ENCODE measurements at regions not wholly inside any gene's neighbourhood (a gene's known extent, or its start where the extent isn't known, plus 50 kb on each side); places are given as distances from the start of the nearest gene placed in this dataset.

GRCh38 chr1:228975238-228975907 is 240.1 kb downstream of the RHOU start:
- WGBS, result 94% methylated on average over 8 of the region's 8 CpGs
- no peak for DNase-seq (ENCODE audit: extremely low spot score)
- H3K27ac ChIP-seq (ENCODE audit: low read depth), result no peak overlapping the region
- no peaks in the 10 kb centered on the region for H3K36me3 ChIP-seq (ENCODE audit: insufficient read depth)
- H3K4me1 ChIP-seq (ENCODE audit: insufficient read depth), result no peaks in the 10 kb centered on the region
- H3K4me3 ChIP-seq (ENCODE audit: low read depth, low read length), result no peak overlapping the region

- Histone ChIP-seq H3K36me3 (ENCODE audit: insufficient read depth) (no peaks in the 10 kb centered on the region), H3K4me1 (ENCODE audit: insufficient read depth) (no peaks in the 10 kb centered on the region), H3K4me3 (ENCODE audit: low read depth, low read length) (no peak overlapping the region), H3K27ac (ENCODE audit: low read depth) (no peak overlapping the region)
- DNase-seq (ENCODE audit: extremely low spot score), result no peak
- WGBS, result 87% methylated on average over 6 of the region's 6 CpGs
Measured at GRCh38 chr1:228976316-228976715, 241.0 kb downstream of the RHOU start.

GRCh38 chr1:228977307-228977706 is 242.0 kb downstream of the RHOU start:
- DNase-seq (ENCODE audit: extremely low spot score), result no peak
- Histone ChIP-seq H3K27ac (ENCODE audit: low read depth) (no peak overlapping the region), H3K4me1 (ENCODE audit: insufficient read depth) (no peaks in the 10 kb centered on the region), H3K36me3 (ENCODE audit: insufficient read depth) (no peaks in the 10 kb centered on the region), H3K4me3 (ENCODE audit: low read depth, low read length) (no peak overlapping the region)
- 87% methylated on average over 8 of the region's 8 CpGs for WGBS

GRCh38 chr1:228977741-228978140 is 242.5 kb downstream of the RHOU start:
- no peak for DNase-seq (ENCODE audit: extremely low spot score)
- H3K36me3 ChIP-seq (ENCODE audit: insufficient read depth), result no peaks in the 10 kb centered on the region
- H3K4me1 ChIP-seq (ENCODE audit: insufficient read depth), result no peaks in the 10 kb centered on the region
- no peak overlapping the region for H3K27ac ChIP-seq (ENCODE audit: low read depth)
- WGBS, result 97% methylated on average over 3 of the region's 3 CpGs
- H3K4me3 ChIP-seq (ENCODE audit: low read depth, low read length), result no peak overlapping the region

- no peak overlapping the region for H3K4me3 ChIP-seq (ENCODE audit: low read depth, low read length)
- WGBS, result 44% methylated on average over 14 of the region's 14 CpGs
- no peaks in the 10 kb centered on the region for H3K4me1 ChIP-seq (ENCODE audit: insufficient read depth)
- no peaks in the 10 kb centered on the region for H3K36me3 ChIP-seq (ENCODE audit: insufficient read depth)
- DNase-seq (ENCODE audit: extremely low spot score), result no peak
- no peak overlapping the region for H3K27ac ChIP-seq (ENCODE audit: low read depth)
Measured at GRCh38 chr1:228978484-228979324, 243.4 kb downstream of the RHOU start.

GRCh38 chr1:228979325-228979699 is 244.0 kb downstream of the RHOU start:
- no peak for DNase-seq (ENCODE audit: extremely low spot score)
- no peaks in the 10 kb centered on the region for H3K4me1 ChIP-seq (ENCODE audit: insufficient read depth)
- no peak overlapping the region for H3K4me3 ChIP-seq (ENCODE audit: low read depth, low read length)
- WGBS, result 90% methylated on average over 7 of the region's 7 CpGs
- H3K36me3 ChIP-seq (ENCODE audit: insufficient read depth), result no peaks in the 10 kb centered on the region
- H3K27ac ChIP-seq (ENCODE audit: low read depth), result no peak overlapping the region

- 97% methylated on average over 6 of the region's 6 CpGs for WGBS
- Histone ChIP-seq H3K4me3 (ENCODE audit: low read depth, low read length) (no peak overlapping the region), H3K4me1 (ENCODE audit: insufficient read depth) (no peaks in the 10 kb centered on the region), H3K36me3 (ENCODE audit: insufficient read depth) (no peaks in the 10 kb centered on the region), H3K27ac (ENCODE audit: low read depth) (no peak overlapping the region)
- DNase-seq (ENCODE audit: extremely low spot score), result no peak
Measured at GRCh38 chr1:228979774-228980173, 244.5 kb downstream of the RHOU start.

GRCh38 chr1:228980232-228980937 is 245.1 kb downstream of the RHOU start:
- Histone ChIP-seq H3K27ac (ENCODE audit: low read depth) (no peak overlapping the region), H3K4me3 (ENCODE audit: low read depth, low read length) (no peak overlapping the region), H3K4me1 (ENCODE audit: insufficient read depth) (no peaks in the 10 kb centered on the region), H3K36me3 (ENCODE audit: insufficient read depth) (no peaks in the 10 kb centered on the region)
- WGBS, result 72% methylated on average over 9 of the region's 9 CpGs
- DNase-seq (ENCODE audit: extremely low spot score), result no peak

GRCh38 chr1:228982637-228983036 is 247.4 kb downstream of the RHOU start:
- Histone ChIP-seq H3K36me3 (ENCODE audit: insufficient read depth) (no peaks in the 10 kb centered on the region), H3K4me1 (ENCODE audit: insufficient read depth) (no peaks in the 10 kb centered on the region), H3K4me3 (ENCODE audit: low read depth, low read length) (no peak overlapping the region), H3K27ac (ENCODE audit: low read depth) (no peak overlapping the region)
- DNase-seq (ENCODE audit: extremely low spot score), result no peak
- 94% methylated on average over 5 of the region's 5 CpGs for WGBS

- H3K4me1 ChIP-seq (ENCODE audit: insufficient read depth), result no peaks in the 10 kb centered on the region
- no peaks in the 10 kb centered on the region for H3K36me3 ChIP-seq (ENCODE audit: insufficient read depth)
- no peak overlapping the region for H3K27ac ChIP-seq (ENCODE audit: low read depth)
- H3K4me3 ChIP-seq (ENCODE audit: low read depth, low read length), result no peak overlapping the region
- no peak for DNase-seq (ENCODE audit: extremely low spot score)
- 91% methylated on average over 6 of the region's 6 CpGs for WGBS
Measured at GRCh38 chr1:228983231-228983660, 248.0 kb downstream of the RHOU start.

GRCh38 chr1:228983661-228984060 is 248.4 kb downstream of the RHOU start:
- WGBS, result 84% methylated on average over 4 of the region's 4 CpGs
- Histone ChIP-seq H3K4me3 (ENCODE audit: low read depth, low read length) (no peak overlapping the region), H3K36me3 (ENCODE audit: insufficient read depth) (no peaks in the 10 kb centered on the region), H3K4me1 (ENCODE audit: insufficient read depth) (no peaks in the 10 kb centered on the region), H3K27ac (ENCODE audit: low read depth) (no peak overlapping the region)
- no peak for DNase-seq (ENCODE audit: extremely low spot score)

- no peak for DNase-seq (ENCODE audit: extremely low spot score)
- Histone ChIP-seq H3K4me1 (ENCODE audit: insufficient read depth) (no peaks in the 10 kb centered on the region), H3K4me3 (ENCODE audit: low read depth, low read length) (no peak overlapping the region), H3K36me3 (ENCODE audit: insufficient read depth) (no peaks in the 10 kb centered on the region), H3K27ac (ENCODE audit: low read depth) (no peak overlapping the region)
- 97% methylated on average over 1 of the region's 1 CpG for WGBS
Measured at GRCh38 chr1:228984107-228984506, 248.8 kb downstream of the RHOU start.

- WGBS, result 87% methylated on average over 7 of the region's 7 CpGs
- DNase-seq (ENCODE audit: extremely low spot score), result no peak
Measured at GRCh38 chr1:228984646-228985631, 249.7 kb downstream of the RHOU start.

More at GRCh38 chr1:228984646-228985631, 249.7 kb downstream of the RHOU start:
- H3K27ac ChIP-seq (ENCODE audit: low read depth), result no peak overlapping the region
- no peaks in the 10 kb centered on the region for H3K36me3 ChIP-seq (ENCODE audit: insufficient read depth)
- H3K4me1 ChIP-seq (ENCODE audit: insufficient read depth), result no peaks in the 10 kb centered on the region
- no peak overlapping the region for H3K4me3 ChIP-seq (ENCODE audit: low read depth, low read length)
